Neural progenitor cell (in vitro differentiated cells): ENCODE measurements at regions not wholly inside any gene's neighbourhood (a gene's known extent, or its start where the extent isn't known, plus 50 kb on each side); places are given as distances from the start of the nearest gene placed in this dataset.

Source experiments
- DNase-seq: peaks from one replicate; pipeline ENCODE4 v3.0.0-alpha.2; 2016; ENCODE audit warnings: low spot score
- H2AFZ ChIP-seq: fragments of 200-600 bp; sonication (generic); replicated peaks from 2 replicates; pipeline ENCODE4 v1.6.1; 2016; ENCODE audit warnings: antibody characterized with exemption
- H3F3A ChIP-seq: fragments of 200-600 bp; sonication (generic); 2 replicates; pipeline ENCODE4 v1.6.1; 2016; ENCODE audit warnings: antibody characterized with exemption, low read depth
- H3K27ac ChIP-seq: fragments of 200-600 bp; sonication (generic); 2 replicates; pipeline ENCODE4 v1.5.1; 2016; ENCODE audit warnings: mild to moderate bottlenecking
- H3K27me3 ChIP-seq: fragments of 200-600 bp; sonication (generic); 2 replicates; pipeline ENCODE4 v1.6.1; 2016; ENCODE audit warnings: mild to moderate bottlenecking, moderate library complexity
- H3K36me3 ChIP-seq: fragments of 200-600 bp; sonication (generic); 2 replicates; pipeline ENCODE4 v1.5.1; 2016
- H3K4me1 ChIP-seq: fragments of 200-600 bp; sonication (generic); 2 replicates; pipeline ENCODE4 v1.6.1; 2016; ENCODE audit warnings: mixed run types
- H3K4me2 ChIP-seq: fragments of 200-600 bp; sonication (generic); 2 replicates; pipeline ENCODE4 v1.6.1; 2016
- H3K4me3 ChIP-seq: fragments of 200-600 bp; sonication (generic); 2 replicates; pipeline ENCODE4 v1.5.1; 2016
- H3K79me2 ChIP-seq: fragments of 200-600 bp; sonication (generic); 2 replicates; pipeline ENCODE4 v1.6.1; 2016; ENCODE audit warnings: low read depth
- H3K9ac ChIP-seq: fragments of 200-600 bp; sonication (generic); 2 replicates; pipeline ENCODE4 v1.6.1; 2016
- H3K9me3 ChIP-seq: fragments of 200-600 bp; sonication (generic); 2 replicates; pipeline ENCODE4 v1.5.1; 2016; ENCODE audit warnings: low read depth
- H4K20me1 ChIP-seq: fragments of 200-600 bp; sonication (generic); 2 replicates; pipeline ENCODE4 v1.6.1; 2016; ENCODE audit warnings: low read depth
- H3K27ac Mint-ChIP-seq: 3 replicates; pipeline ENCODE4 v1.8.0; 2021; ENCODE audit warnings: mixed read lengths
- H3K27me3 Mint-ChIP-seq: 2 replicates; pipeline ENCODE4 v1.8.0; 2022; ENCODE audit warnings: low read depth, mild to moderate bottlenecking, inconsistent platforms, moderate library complexity, mixed read lengths; ENCODE audit not compliant: insufficient read depth
- H3K36me3 Mint-ChIP-seq: 3 replicates; pipeline ENCODE4 v1.8.0; 2021; ENCODE audit warnings: mixed read lengths
- H3K4me1 Mint-ChIP-seq: 3 replicates; pipeline ENCODE4 v1.8.0; 2021; ENCODE audit warnings: mixed read lengths
- H3K4me3 Mint-ChIP-seq: 3 replicates; pipeline ENCODE4 v1.8.0; 2021; ENCODE audit warnings: mild to moderate bottlenecking, moderate library complexity, mixed read lengths
- H3K9me3 Mint-ChIP-seq: 3 replicates; pipeline ENCODE4 v1.8.0; 2020; ENCODE audit warnings: mixed read lengths
- CTCF ChIP-seq: fragments of 200-600 bp; sonication (generic); IDR thresholded peaks from 2 replicates; pipeline ENCODE4 v1.5.1; 2017; ENCODE audit warnings: antibody characterized with exemption, mild to moderate bottlenecking
- EZH2 ChIP-seq: fragments of 200-600 bp; sonication (generic); IDR thresholded peaks from 2 replicates; pipeline ENCODE4 v1.6.1; 2017; ENCODE audit warnings: antibody characterized with exemption, mild to moderate bottlenecking, moderate library complexity
- EZH2phosphoT487 ChIP-seq: fragments of 200-600 bp; sonication (generic); IDR thresholded peaks from 2 replicates; pipeline ENCODE4 v1.6.1; 2017; ENCODE audit warnings: antibody characterized with exemption

GRCh38 chr3:64945171-64945729, 257.4 kb upstream of the ADAMTS9 start:
- H3K79me2 ChIP-seq = no peaks in the 10 kb centered on the region
- DNase-seq = peak; percentile 87
- Mint-ChIP-seq H3K4me1 (peaks cover 48% of the 10 kb centered on the region), H3K9me3 (peaks cover 2% of the 10 kb centered on the region), H3K4me3 (peak overlapping the region; percentile 73), H3K27me3 (no peaks in the 10 kb centered on the region), H3K27ac (peak overlapping the region; percentile 87), H3K36me3 (peaks cover 2% of the 10 kb centered on the region)
- H3K9ac ChIP-seq = no peak overlapping the region
- peaks cover 22% of the 10 kb centered on the region for H3K4me1 ChIP-seq
- H3K4me2 ChIP-seq = peak overlapping the region; percentile 78
- peak overlapping the region; percentile 92 for H3K27ac ChIP-seq
- H3K27me3 ChIP-seq = no peaks in the 10 kb centered on the region
- H3F3A ChIP-seq = peaks cover 21% of the 10 kb centered on the region
- no peaks in the 10 kb centered on the region for H3K9me3 ChIP-seq
- H2AFZ ChIP-seq = peak overlapping the region; percentile 4
- peak overlapping the region; percentile 32 for H3K4me3 ChIP-seq
- TF ChIP-seq CTCF (no peak), EZH2phosphoT487 (no peak), EZH2 (no peak)
- H4K20me1 ChIP-seq = no peaks in the 10 kb centered on the region
- H3K36me3 ChIP-seq = no peaks in the 10 kb centered on the region

GRCh38 chr3:64943866-64944265, 256.1 kb upstream of the ADAMTS9 start:
- peaks cover 2% of the 10 kb centered on the region for H3K9me3 Mint-ChIP-seq
- H3K4me3 ChIP-seq = no peak overlapping the region
- peaks cover 2% of the 10 kb centered on the region for H3K36me3 Mint-ChIP-seq
- no peaks in the 10 kb centered on the region for H3K36me3 ChIP-seq
- H4K20me1 ChIP-seq = no peaks in the 10 kb centered on the region
- peaks cover 21% of the 10 kb centered on the region for H3F3A ChIP-seq
- H2AFZ ChIP-seq = no peak overlapping the region
- H3K4me3 Mint-ChIP-seq = no peak overlapping the region
- DNase-seq = no peak
- no peaks in the 10 kb centered on the region for H3K27me3 Mint-ChIP-seq
- H3K4me2 ChIP-seq = no peak overlapping the region
- no peaks in the 10 kb centered on the region for H3K79me2 ChIP-seq
- H3K4me1 ChIP-seq = peaks cover 22% of the 10 kb centered on the region
- no peaks in the 10 kb centered on the region for H3K27me3 ChIP-seq
- no peak for TF ChIP-seq EZH2
- TF ChIP-seq EZH2phosphoT487 = no peak
- TF ChIP-seq CTCF = no peak
- no peak overlapping the region for H3K9ac ChIP-seq
- H3K27ac ChIP-seq = no peak overlapping the region
- peak overlapping the region; percentile 92 for H3K27ac Mint-ChIP-seq
- H3K4me1 Mint-ChIP-seq = peaks cover 49% of the 10 kb centered on the region
- H3K9me3 ChIP-seq = no peaks in the 10 kb centered on the region

GRCh38 chr3:64940596-64941348, 253.0 kb upstream of the ADAMTS9 start:
- no peak overlapping the region for H2AFZ ChIP-seq
- Mint-ChIP-seq H3K4me1 (peaks cover 41% of the 10 kb centered on the region), H3K36me3 (peaks cover 2% of the 10 kb centered on the region)

More at GRCh38 chr3:64940596-64941348, 253.0 kb upstream of the ADAMTS9 start:
- Histone ChIP-seq H3K4me1 (peaks cover 19% of the 10 kb centered on the region), H3K79me2 (no peaks in the 10 kb centered on the region), H3K4me3 (no peak overlapping the region), H4K20me1 (no peaks in the 10 kb centered on the region), H3K36me3 (no peaks in the 10 kb centered on the region), H3F3A (peaks cover 16% of the 10 kb centered on the region), H3K4me2 (no peak overlapping the region), H3K27ac (no peak overlapping the region), H3K9me3 (no peaks in the 10 kb centered on the region), H3K9ac (no peak overlapping the region), H3K27me3 (no peaks in the 10 kb centered on the region)
- no peak for TF ChIP-seq EZH2phosphoT487
- no peak for TF ChIP-seq CTCF
- no peak for TF ChIP-seq EZH2
- H3K27ac Mint-ChIP-seq = no peak overlapping the region
- H3K4me3 Mint-ChIP-seq = no peak overlapping the region
- H3K9me3 Mint-ChIP-seq = peaks cover 8% of the 10 kb centered on the region
- no peak for DNase-seq
- no peaks in the 10 kb centered on the region for H3K27me3 Mint-ChIP-seq
